ENCODE measurements at regions not wholly inside any gene's neighbourhood (a gene's known extent, or its start where the extent isn't known, plus 50 kb on each side); places are given as distances from the start of the nearest gene placed in this dataset.

GRCh38 chr10:33688506-33688905 lies 354.0 kb upstream of the NRP1 start:
- no peak for DNase-seq

GRCh38 chr10:33684211-33684611 lies 349.7 kb upstream of the NRP1 start:
- DNase-seq, result no peak

- DNase-seq, result no peak
Observed at GRCh38 chr10:33681595-33681994, 347.1 kb upstream of the NRP1 start.

- DNase-seq, result no peak
Observed at GRCh38 chr10:33680036-33680435, 345.6 kb upstream of the NRP1 start.

GRCh38 chr10:33676606-33677339 lies 342.3 kb upstream of the NRP1 start:
- DNase-seq, result no peak

GRCh38 chr10:33674986-33675599 lies 340.6 kb upstream of the NRP1 start:
- DNase-seq, result no peak

GRCh38 chr10:33674491-33674890 lies 340.0 kb upstream of the NRP1 start:
- no peak for DNase-seq

- DNase-seq, result no peak
Observed at GRCh38 chr10:33673839-33674415, 339.5 kb upstream of the NRP1 start.

- no peak for DNase-seq
Observed at GRCh38 chr10:33669904-33670303, 335.4 kb upstream of the NRP1 start.

- no peak for DNase-seq
Observed at GRCh38 chr10:33666686-33667480, 332.4 kb upstream of the NRP1 start.

GRCh38 chr10:33665501-33665900 lies 331.0 kb upstream of the NRP1 start:
- DNase-seq, result no peak

GRCh38 chr10:33664070-33664469 lies 329.6 kb upstream of the NRP1 start:
- no peak for DNase-seq

GRCh38 chr10:33661580-33662336 lies 327.3 kb upstream of the NRP1 start:
- peak; percentile 52 for DNase-seq

GRCh38 chr10:33660329-33660728 lies 325.9 kb upstream of the NRP1 start:
- DNase-seq, result no peak

- no peak for DNase-seq
Observed at GRCh38 chr10:33657913-33658312, 323.4 kb upstream of the NRP1 start.

- DNase-seq, result no peak
Observed at GRCh38 chr10:33657154-33657908, 322.9 kb upstream of the NRP1 start.

- no peak for DNase-seq
Observed at GRCh38 chr10:33655921-33656320, 321.5 kb upstream of the NRP1 start.

GRCh38 chr10:33655165-33655815 lies 320.8 kb upstream of the NRP1 start:
- DNase-seq, result no peak

GRCh38 chr10:33653584-33654367 lies 319.3 kb upstream of the NRP1 start:
- DNase-seq, result no peak

GRCh38 chr10:33652870-33653269 lies 318.4 kb upstream of the NRP1 start:
- no peak for DNase-seq

GRCh38 chr10:33650131-33650530 lies 315.7 kb upstream of the NRP1 start:
- DNase-seq, result peak; percentile 19
